IPS-NIHi7 (cell line): ENCODE measurements at regions not wholly inside any gene's neighbourhood (a gene's known extent, or its start where the extent isn't known, plus 50 kb on each side); places are given as distances from the start of the nearest gene placed in this dataset.
A peak's percentile ranks its signal among the peaks of the same experiment; 100 is the strongest.
"Not testable (repeated sequence)": the region's sequence is repeated elsewhere in the genome, so short reads cannot be mapped to it uniquely, and the experiment has no call there.

Experiments used
- DNase-seq: peaks from one replicate; pipeline ENCODE4 v3.0.0; 2012; ENCODE audit warnings: mixed read lengths; ENCODE audit errors: extremely low spot score

DNA sequence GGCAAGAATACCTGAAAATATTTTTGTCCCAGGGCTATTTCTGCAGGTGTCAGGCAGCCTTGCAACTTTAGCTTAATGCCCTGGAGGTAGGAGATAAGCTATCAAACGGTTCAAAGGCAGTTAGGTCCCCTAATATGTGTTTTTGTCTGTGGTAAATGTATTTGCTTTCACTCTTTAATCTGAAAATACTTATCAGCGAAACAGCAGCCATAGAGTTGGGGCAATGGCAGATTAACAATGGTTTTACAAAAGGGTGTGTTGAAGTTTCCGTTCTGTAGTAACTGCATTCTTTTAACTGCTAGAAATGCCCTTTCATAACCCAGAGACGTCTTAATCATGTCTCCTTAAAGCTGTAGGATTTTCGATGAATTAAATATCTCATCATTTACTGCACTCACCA is 265.0 kb upstream of the TRIB2 start:
- DNase-seq = no peak

- no peak for DNase-seq
Observed at GRCh38 chr2:12452185-12452584, 264.6 kb upstream of the TRIB2 start.

- no peak for DNase-seq
Observed at GRCh38 chr2:12453731-12454130, 263.0 kb upstream of the TRIB2 start.

GRCh38 chr2:12455661-12456060 is 261.1 kb upstream of the TRIB2 start:
- no peak for DNase-seq

- peak; percentile 56 for DNase-seq
Observed at GRCh38 chr2:12456293-12457106, 260.2 kb upstream of the TRIB2 start.

DNA sequence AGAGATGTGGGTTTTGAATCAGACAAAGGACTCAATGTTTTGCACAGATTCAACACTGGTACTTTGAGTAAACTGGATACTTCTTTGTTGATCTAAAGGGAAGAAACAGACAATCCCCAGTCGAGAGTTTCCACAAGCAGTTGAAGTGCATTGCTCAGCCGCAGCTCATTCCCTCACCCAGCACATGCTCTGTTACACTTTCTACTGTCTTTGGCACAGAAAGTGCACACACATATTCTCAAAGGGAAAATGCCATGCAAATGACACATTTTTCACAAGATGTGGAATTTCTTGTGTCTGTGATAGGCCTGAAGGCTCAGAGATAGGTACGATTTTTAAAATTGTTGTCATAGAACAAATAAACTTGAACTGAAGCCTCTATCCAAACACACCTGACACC is 258.9 kb upstream of the TRIB2 start:
- no peak for DNase-seq

DNA sequence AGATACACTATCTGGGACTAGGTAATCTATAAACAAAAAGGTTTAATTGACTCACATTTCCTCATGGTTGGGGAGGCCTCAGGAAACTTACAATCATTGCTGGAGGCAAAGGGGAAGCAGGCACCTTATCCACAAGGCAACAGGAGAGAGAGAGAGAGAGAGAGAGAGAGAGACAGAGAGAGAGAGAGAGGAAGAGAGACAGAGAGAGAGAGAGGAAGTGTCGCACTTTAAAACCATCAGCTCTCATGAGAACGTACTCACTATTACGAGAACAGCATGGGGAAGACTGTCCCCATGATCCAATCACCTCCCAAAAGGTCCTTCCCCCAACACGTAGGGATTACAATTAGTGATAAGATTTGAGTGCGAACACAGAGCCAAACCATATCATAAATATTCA is 253.5 kb upstream of the TRIB2 start:
- DNase-seq = no peak

GRCh38 chr2:12465631-12466135 is 251.1 kb upstream of the TRIB2 start:
- DNase-seq = no peak

- no peak for DNase-seq
Observed at GRCh38 chr2:12467303-12467702, 249.4 kb upstream of the TRIB2 start.

- DNase-seq = no peak
Observed at GRCh38 chr2:12469141-12469561, 247.6 kb upstream of the TRIB2 start.

DNA sequence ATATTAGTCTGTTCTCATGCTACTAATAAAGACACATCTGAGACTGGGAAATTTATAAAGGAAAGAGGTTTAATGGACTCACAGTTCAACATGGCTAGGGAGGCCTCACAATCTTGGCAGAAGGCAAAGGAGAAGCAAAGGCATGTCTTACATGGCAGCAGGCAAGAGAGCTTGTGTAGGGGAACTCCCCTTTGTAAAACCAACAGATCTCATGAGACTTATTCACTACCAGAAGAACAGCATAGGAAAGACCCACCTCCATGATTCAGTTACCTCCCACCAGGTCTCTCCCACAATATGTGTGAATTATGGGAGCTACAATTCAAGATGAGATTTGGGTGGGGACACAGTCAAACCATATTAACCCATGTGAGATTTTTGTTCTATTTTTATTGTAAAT is 244.5 kb upstream of the TRIB2 start:
- DNase-seq = not testable (repeated sequence)

GRCh38 chr2:12478151-12479064 is 238.3 kb upstream of the TRIB2 start:
- DNase-seq = no peak

DNA sequence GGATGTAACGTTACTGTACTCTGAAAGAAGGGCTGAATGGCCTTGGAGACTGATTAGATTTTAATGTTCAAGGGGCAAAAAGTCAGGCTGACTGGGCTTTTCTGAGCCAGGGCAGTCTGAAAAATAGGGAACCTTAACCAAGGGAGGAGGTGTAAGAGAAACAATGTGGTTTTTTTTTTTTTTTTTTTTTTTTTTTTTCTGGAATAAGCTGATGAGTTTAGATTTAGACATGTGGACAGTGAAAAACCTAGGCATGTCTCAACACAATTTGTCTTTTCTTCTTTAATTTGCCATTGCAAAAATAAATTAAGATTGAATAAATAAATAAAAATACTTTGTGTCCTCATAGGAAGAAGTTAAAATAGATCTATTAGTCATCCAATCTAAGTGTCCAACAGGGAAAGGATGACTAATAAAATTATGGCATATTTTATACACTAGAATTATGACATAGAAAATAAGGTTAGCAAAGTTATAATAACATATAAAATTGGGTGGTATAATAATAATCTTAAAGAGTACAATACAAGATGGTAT is 237.6 kb upstream of the TRIB2 start:
- no peak for DNase-seq

DNA sequence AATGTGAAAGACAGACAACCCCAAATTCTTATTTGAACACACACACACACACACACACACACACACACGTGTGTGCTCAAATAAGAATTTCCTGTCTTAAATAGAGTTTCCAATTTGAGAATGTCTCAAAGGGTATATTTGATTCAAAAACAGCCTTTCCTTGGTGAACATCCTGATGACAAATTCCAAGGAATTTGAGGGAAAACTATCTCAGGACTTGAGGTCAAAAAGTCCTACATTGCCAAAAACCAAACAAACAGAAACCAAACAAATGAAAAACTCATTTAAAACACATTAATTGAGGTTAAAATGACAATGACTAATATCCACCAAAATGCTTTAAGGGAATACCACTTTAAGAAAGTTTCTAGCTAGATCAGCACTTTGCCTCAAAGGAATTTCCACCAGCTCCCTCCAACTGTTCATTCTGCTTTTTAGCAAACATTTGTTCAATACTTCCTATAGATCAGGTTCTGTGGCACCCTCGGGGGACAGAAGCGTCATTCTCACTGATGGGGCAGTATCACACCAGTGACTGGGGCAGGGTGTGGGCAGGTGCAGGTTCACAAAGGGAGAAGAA is 232.1 kb upstream of the TRIB2 start:
- DNase-seq = no peak

GRCh38 chr2:12486205-12487118 is 230.3 kb upstream of the TRIB2 start:
- DNase-seq = peak; percentile 28

- DNase-seq = no peak
Observed at GRCh38 chr2:12487253-12488004, 229.3 kb upstream of the TRIB2 start.

DNA sequence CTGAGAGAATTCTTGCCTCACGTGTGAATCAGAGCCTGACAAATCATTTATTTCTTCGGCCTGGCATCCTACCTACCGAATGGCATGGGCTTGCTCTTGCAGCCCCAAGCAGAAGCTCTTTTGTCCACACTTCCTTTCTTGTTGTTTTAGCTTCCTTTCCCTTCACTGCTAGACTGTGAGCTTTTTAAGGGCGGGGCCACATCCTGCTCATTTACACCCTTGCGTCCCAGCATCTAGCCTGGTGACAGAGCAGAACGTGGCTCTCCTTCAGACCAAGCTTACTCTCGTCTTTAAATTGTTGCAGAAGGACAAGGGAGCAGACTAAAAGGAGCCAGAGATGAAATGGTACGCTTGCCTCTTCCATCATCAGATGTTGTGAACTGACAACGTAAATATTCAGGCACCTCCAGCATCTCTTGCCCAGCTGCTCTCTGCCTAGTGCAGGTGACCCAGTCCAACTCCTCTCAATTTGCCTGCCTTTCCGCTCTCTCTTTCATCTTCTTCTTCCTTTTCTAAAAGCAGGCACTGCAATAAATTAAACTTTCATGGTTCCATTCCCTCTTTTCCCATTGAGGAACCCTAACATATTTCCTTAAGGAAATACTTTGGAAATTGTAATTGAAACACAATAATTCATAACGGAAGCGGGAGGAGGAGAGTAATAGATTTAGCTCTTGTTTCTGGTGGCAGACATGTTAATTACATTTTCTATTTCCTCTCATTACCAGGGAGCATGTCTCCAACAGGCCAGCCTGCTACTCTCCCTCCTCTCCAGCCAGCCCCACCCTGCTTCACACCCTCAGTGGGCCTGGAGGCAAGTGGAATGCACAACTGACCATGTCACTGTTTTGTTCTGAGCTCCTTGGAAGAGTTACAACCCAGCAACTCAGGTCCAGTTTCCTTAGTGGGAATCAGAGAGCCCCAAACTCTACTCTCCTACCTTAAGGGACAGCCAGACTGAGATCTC is 228.1 kb upstream of the TRIB2 start:
- no peak for DNase-seq

- no peak for DNase-seq
Observed at GRCh38 chr2:12490641-12491040, 226.1 kb upstream of the TRIB2 start.

DNA sequence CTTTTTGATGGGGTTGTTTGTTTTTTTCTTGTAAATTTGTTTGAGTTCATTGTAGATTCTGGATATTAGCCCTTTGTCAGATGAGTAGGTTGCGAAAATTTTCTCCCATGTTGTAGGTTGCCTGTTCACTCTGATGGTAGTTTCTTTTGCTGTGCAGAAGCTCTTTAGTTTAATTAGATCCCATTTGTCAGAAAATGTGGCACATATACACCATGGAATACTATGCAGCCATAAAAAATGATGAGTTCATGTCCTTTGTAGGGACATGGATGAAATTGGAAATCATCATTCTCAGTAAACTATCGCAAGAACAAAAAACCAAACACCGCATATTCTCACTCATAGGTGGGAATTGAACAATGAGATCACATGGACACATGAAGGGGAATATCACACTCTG is 224.4 kb upstream of the TRIB2 start:
- not testable (repeated sequence) for DNase-seq
